ENCODE measurements at regions not wholly inside any gene's neighbourhood (a gene's known extent, or its start where the extent isn't known, plus 50 kb on each side); places are given as distances from the start of the nearest gene placed in this dataset.

DNA sequence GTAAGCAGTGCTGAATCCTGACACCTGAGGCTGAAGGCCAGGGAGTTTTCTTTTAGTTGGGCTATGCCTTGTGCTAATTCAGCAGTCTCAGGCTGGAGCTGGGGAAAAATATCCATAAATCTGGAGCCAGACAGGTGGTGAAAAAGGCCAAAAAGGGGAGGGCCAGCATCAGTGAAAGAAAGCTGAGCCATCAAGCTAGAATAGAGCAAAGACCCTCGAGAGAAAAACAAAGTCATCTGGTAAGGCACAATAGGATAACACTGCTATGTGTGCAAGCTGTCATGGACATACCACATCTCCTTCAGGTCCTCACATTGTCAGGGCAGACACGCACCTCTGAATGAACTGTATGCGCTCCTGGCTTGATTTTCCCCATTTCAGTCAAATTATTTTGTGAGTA lies 687.9 kb downstream of the SQOR start:
- no peak for TF ChIP-seq ZNF10 (CRISPR knock-in tag; IDR thresholded peaks at IDR 0.05; ENCODE audit: borderline replicate concordance, low read depth)
- TF ChIP-seq EZH2 (conservative IDR thresholded peaks at IDR 0.05; ENCODE audit: low read depth, low read length), result no peak
- no peak for TF ChIP-seq RXRA (CRISPR knock-in tag; IDR thresholded peaks at IDR 0.05)
- no peak for TF ChIP-seq SMC3 (IDR thresholded peaks at IDR 0.05; ENCODE audit: low read length)
- TF ChIP-seq DMAP1 (CRISPR knock-in tag; IDR thresholded peaks at IDR 0.05), result no peak
